Panc1 (cell line): ENCODE measurements at regions not wholly inside any gene's neighbourhood (a gene's known extent, or its start where the extent isn't known, plus 50 kb on each side); places are given as distances from the start of the nearest gene placed in this dataset.

Experiments
- ATAC-seq: fragments of 200-7000 bp; cut with Tn5 transposase; 2 replicates; pipeline ENCODE4 v1.9.1; 2020; ENCODE audit warnings: mild to moderate bottlenecking, moderate library complexity
- BruUV-seq: library from RNA; stranded (reverse); fragments of 400-500 nt; replicated peaks from 2 replicates; lab custom pipeline; 2021; lab: Mats Ljungman, UMichigan
- CTCF ChIA-PET: fragments of 300-600 bp; sonication (Branson Sonifier 250); formaldehyde crosslinking; loops from one replicate; lab custom pipeline; 2022; ENCODE audit warnings: antibody characterized with exemption; lab: Charles Lee
- POLR2A ChIA-PET: fragments of 300-600 bp; sonication (Branson Sonifier 250); formaldehyde crosslinking; loops from one replicate; lab custom pipeline; 2022; ENCODE audit warnings: antibody characterized with exemption; lab: Charles Lee
- DNase-seq: peaks from one replicate; pipeline ENCODE4 v3.0.0-alpha.2; 2010; ENCODE audit warnings: low read depth, low spot score
- H3K27ac ChIP-seq: 2 replicates; pipeline ENCODE4 v1.5.1; 2011; ENCODE audit warnings: mild to moderate bottlenecking, low read length, inconsistent platforms
- H3K27me3 ChIP-seq: fragments of 200-500 bp; sonication (Bioruptor generic); 2 replicates; pipeline ENCODE4 v1.6.0; 2014; ENCODE audit warnings: low read length, inconsistent platforms; ENCODE audit not compliant: control insufficient read depth, insufficient read depth
- H3K36me3 ChIP-seq: fragments of 200-500 bp; sonication (Bioruptor generic); 2 replicates; pipeline ENCODE4 v1.5.1; 2014; ENCODE audit warnings: inconsistent platforms, mild to moderate bottlenecking, low read length, moderate library complexity; ENCODE audit not compliant: control insufficient read depth, insufficient read depth
- H3K4me1 ChIP-seq: 2 replicates; pipeline ENCODE4 v1.5.1; 2011; ENCODE audit warnings: inconsistent platforms, mild to moderate bottlenecking, low read length, moderate library complexity; ENCODE audit not compliant: control insufficient read depth, insufficient read depth
- H3K4me3 ChIP-seq, 2 experiments: 2 replicates each; pipeline ENCODE4 v1.5.1; 2011 to 2012; ENCODE audit warnings: low read depth in 2 of 2, low read length in 2 of 2, mild to moderate bottlenecking in 2 of 2, inconsistent platforms in 1 of 2, moderate library complexity in 1 of 2
- H3K9me3 ChIP-seq: fragments of 200-500 bp; sonication (Bioruptor generic); 2 replicates; pipeline ENCODE4 v1.5.1; 2014; ENCODE audit warnings: low read depth, mild to moderate bottlenecking, inconsistent platforms, low read length, moderate library complexity; ENCODE audit not compliant: control insufficient read depth, insufficient read depth
- POLR2AphosphoS5 ChIP-seq: IDR thresholded peaks from 2 replicates; pipeline ENCODE4 v1.6.1; 2012; ENCODE audit warnings: mild to moderate bottlenecking, low read depth, low read length, moderate library complexity
- REST ChIP-seq, 2 experiments: IDR thresholded peaks; 2 replicates each; pipeline ENCODE4 v1.6.1; 2011 to 2012; ENCODE audit warnings: low read depth in 2 of 2, control low read depth in 1 of 2, low read length in 1 of 2, mild to moderate bottlenecking in 1 of 2, moderate library complexity in 1 of 2; ENCODE audit not compliant: insufficient read depth in 1 of 2
- SIN3A ChIP-seq: IDR thresholded peaks from 2 replicates; pipeline ENCODE4 v1.6.1; 2012; ENCODE audit warnings: low read depth, mild to moderate bottlenecking, low read length, moderate library complexity, borderline replicate concordance; ENCODE audit not compliant: insufficient read depth
- TCF7L2 ChIP-seq: IDR thresholded peaks from 2 replicates; pipeline ENCODE4 v1.6.1; 2011; ENCODE audit warnings: mild to moderate bottlenecking, low read depth, low read length, inconsistent platforms
- in situ Hi-C: cut with HindIII; loops from 2 replicates; pipeline ENCODE4 v1.10.0; 2016; ENCODE audit warnings: low sequenced_read_pairs, low pct_unique_long_range_greater_than_20kb
- intact Hi-C: fragments of 100-400 bp; cut with micrococcal nuclease; formaldehyde crosslinking; loops from one replicate; pipeline ENCODE4 v1.10.0; 2022; ENCODE audit not compliant: unreplicated experiment
- TF ChIP-seq, protein P1 (sequence below): fragments of 450-650 bp; IDR thresholded peaks from 2 replicates; pipeline ENCODE4 v1.5.1; 2017; ENCODE audit warnings: mild to moderate bottlenecking

GRCh38 chr7:46446151-46446550 is 525.1 kb upstream of the IGFBP3 start:
- ATAC-seq (no peak), DNase-seq (no peak)
- intact Hi-C loops: no loop called here
- H3K9me3 ChIP-seq: no peaks in the 10 kb centered on the region
- in situ Hi-C loops: no loop called here
- TF ChIP-seq POLR2AphosphoS5 (no peak), TCF7L2 (no peak), REST (IDR thresholded peaks at IDR 0.05; ENCODE audit: insufficient read depth in 1 of 2, low read depth in 2 of 2, low read length in 1 of 2) (no peak), SIN3A (no peak)
- TF ChIP-seq, protein P1, sequence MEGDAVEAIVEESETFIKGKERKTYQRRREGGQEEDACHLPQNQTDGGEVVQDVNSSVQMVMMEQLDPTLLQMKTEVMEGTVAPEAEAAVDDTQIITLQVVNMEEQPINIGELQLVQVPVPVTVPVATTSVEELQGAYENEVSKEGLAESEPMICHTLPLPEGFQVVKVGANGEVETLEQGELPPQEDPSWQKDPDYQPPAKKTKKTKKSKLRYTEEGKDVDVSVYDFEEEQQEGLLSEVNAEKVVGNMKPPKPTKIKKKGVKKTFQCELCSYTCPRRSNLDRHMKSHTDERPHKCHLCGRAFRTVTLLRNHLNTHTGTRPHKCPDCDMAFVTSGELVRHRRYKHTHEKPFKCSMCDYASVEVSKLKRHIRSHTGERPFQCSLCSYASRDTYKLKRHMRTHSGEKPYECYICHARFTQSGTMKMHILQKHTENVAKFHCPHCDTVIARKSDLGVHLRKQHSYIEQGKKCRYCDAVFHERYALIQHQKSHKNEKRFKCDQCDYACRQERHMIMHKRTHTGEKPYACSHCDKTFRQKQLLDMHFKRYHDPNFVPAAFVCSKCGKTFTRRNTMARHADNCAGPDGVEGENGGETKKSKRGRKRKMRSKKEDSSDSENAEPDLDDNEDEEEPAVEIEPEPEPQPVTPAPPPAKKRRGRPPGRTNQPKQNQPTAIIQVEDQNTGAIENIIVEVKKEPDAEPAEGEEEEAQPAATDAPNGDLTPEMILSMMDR: no peak
- POLR2A ChIA-PET: no interaction called here
- H3K27me3 ChIP-seq: no peaks in the 10 kb centered on the region
- no peak overlapping the region for H3K4me3 ChIP-seq
- no peaks in the 10 kb centered on the region for H3K4me1 ChIP-seq
- CTCF ChIA-PET: no interaction called here
- no peaks in the 10 kb centered on the region for H3K36me3 ChIP-seq
- no TSS peak for BruUV-seq
- no peak overlapping the region for H3K27ac ChIP-seq

- in situ Hi-C loops: no loop called here
- TF ChIP-seq, protein P1: no peak
- no peak for TF ChIP-seq SIN3A
- Histone ChIP-seq H3K4me3 (no peak overlapping the region), H3K36me3 (no peaks in the 10 kb centered on the region), H3K27me3 (no peaks in the 10 kb centered on the region), H3K9me3 (no peaks in the 10 kb centered on the region), H3K4me1 (no peaks in the 10 kb centered on the region), H3K27ac (no peak overlapping the region)
- ATAC-seq (no peak), DNase-seq (no peak)
- no TSS peak for BruUV-seq
- intact Hi-C loops: no loop called here
- POLR2A ChIA-PET: no interaction called here
- CTCF ChIA-PET: no interaction called here
These were observed 523.2 kb upstream of the IGFBP3 start for GRCh38 chr7:46444256-46444655.

DNA sequence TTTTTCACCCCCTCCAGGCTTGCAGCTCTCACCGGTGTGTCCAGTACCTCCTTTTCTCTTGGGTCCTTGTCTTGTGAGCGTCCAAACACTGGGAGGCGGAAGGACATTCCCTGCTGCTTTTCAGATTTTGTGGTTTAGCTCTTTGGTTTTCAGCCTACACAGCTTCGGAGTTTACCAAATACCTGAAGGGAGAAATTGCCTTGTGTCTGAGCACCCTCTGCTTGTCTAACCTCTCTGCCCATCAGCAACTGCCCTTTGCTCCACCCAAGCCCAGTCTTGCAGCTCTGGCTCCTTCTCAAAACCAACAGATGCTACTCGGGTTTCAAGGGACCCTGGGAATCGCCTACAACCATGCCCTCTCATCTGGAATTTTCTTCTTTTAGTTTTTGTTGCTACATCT is 519.1 kb upstream of the IGFBP3 start:
- H3K4me1 ChIP-seq: no peaks in the 10 kb centered on the region
- ATAC-seq (no peak), DNase-seq (no peak)
- no peak for TF ChIP-seq TCF7L2
- TF ChIP-seq SIN3A: no peak
- no peak for TF ChIP-seq POLR2AphosphoS5
- TF ChIP-seq, protein P1: no peak
- TF ChIP-seq REST (IDR thresholded peaks at IDR 0.05; ENCODE audit: insufficient read depth in 1 of 2, low read depth in 2 of 2, low read length in 1 of 2): no peak
- H3K4me3 ChIP-seq: no peak overlapping the region
- no peaks in the 10 kb centered on the region for H3K27me3 ChIP-seq
- in situ Hi-C loops (no loop called here), intact Hi-C loops (no loop called here)
- no peaks in the 10 kb centered on the region for H3K36me3 ChIP-seq
- ChIA-PET CTCF (no interaction called here), POLR2A (no interaction called here)
- H3K27ac ChIP-seq: no peak overlapping the region
- no peaks in the 10 kb centered on the region; the same call in 1 of the 2 replicates for H3K9me3 ChIP-seq
- no TSS peak for BruUV-seq
